HG03066 (cell line): ENCODE measurements at regions not wholly inside any gene's neighbourhood (a gene's known extent, or its start where the extent isn't known, plus 50 kb on each side); places are given as distances from the start of the nearest gene placed in this dataset.
"Not testable (repeated sequence)": the region's sequence is repeated elsewhere in the genome, so short reads cannot be mapped to it uniquely, and the experiment has no call there.

Experiments
- ATAC-seq: cut with Tn5 transposase; IDR thresholded peaks from one replicate; pipeline ENCODE4 v1.9.1; 2021; ENCODE audit warnings: low read depth; ENCODE audit not compliant: unreplicated experiment

DNA sequence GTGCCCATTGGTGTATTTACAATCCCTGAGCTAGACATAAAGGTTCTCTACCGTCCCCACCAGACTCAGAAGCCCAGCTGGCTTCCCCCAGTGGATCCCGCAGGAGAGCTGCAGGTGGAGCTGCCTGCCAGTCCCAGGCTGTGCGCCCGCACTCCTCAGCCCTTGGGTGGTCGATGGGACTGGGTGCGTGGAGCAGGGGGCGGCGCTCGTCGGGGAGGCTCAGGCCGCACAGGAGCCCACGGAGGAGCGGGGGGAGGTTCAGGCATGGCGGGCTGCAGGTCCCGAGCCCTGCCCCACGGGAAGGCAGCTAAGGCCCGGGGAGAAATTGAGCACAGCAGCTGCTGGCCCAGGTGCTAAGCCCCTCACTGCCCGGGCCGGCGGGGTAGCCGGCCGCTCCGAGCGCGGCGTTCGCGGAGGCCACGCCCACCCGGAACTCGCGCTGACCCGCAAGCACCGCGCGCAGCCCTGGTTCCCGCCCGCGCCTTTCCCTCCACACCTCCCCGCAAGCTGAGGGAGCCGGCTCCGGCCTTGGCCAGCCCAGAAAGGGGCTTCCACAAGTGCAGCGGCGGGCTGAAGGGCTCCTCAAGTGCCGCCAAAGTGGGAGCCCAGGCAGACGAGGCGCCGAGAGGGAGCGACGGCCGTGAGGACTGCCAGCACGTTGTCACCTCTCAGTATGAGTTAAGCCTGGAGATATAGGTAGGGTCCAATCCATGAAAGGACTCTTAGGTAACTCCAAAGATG, 136.7 kb downstream of the HAO1 start:
- ATAC-seq = not testable (repeated sequence)

- ATAC-seq = no peak
These were observed 133.4 kb downstream of the HAO1 start for GRCh38 chr20:7806831-7807230.

DNA sequence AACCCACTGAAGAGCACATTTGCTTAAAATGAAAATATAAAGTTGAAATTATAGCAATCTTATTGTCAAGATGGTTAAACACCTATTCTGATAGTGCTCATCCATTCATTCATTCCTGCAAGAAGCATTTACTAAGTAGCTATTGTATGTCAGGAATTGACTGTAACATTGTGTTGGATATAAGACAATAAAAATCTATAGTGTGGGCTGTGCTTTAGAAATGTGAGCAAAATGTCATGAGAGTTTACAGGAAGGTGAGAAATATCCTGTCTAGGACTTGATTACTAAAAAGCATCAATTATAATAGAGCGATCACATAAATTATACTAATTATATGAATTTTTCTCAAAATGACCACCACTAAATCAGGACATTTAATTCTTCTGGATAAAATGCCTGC, 123.0 kb downstream of the HAO1 start:
- no peak for ATAC-seq

- no peak for ATAC-seq
These were observed 121.8 kb downstream of the HAO1 start for GRCh38 chr20:7818477-7818876.

DNA sequence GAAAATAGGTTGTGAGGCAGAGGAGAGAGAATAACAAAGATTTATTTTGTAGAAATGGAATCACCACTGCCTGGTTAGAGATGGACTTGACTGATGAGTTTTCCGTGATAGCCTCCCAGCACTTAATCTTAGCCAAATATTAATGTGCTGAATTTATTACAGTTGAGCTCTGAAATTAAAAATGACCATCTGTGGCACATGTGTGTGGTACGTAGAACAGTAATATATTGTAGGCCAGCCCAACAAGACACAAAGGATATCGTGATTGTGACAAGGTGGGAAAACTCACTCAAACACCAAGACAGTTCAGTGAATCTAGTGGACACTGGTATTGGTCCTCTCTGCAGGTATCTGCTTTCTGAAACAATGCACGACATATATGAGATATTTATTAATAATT, 119.4 kb downstream of the HAO1 start:
- no peak for ATAC-seq

DNA sequence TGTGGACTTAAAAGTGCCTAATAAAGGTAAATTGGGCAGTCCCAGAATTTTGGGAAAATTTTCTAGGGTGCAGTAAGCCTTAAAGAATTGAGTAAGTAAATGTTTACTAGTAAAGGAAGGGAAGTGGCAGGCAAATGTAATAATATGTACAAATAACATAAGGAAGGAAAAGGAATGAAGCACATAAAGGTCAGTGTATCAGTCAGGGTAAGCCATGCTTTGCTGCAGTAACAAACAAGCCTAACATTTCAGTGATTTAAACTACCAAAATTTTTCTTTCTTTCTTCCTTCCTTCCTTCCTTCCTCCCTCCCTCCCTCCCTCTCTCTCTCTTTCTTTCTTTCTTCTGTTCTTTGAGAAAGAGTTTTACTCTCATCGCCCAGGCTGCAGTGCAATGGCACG, 117.5 kb downstream of the HAO1 start:
- no peak for ATAC-seq

DNA sequence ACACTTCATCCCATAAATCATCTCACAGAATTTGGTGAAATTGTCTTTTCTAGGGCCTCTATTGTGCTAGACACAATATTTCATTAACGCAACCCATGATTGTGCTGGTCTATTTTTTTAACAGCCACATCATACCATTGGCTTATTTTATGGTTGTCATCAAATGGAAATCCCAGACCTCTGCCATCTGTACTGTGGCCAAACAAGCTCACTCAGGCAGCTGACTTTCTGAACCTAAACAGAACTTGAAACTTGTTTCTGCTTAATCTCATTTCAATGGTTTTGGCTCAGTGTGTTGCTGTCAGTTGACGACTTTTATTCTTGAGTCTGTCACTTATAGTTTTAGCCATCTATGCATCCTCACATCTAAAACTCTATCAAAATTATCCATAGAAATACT, 111.8 kb downstream of the HAO1 start:
- ATAC-seq = no peak

DNA sequence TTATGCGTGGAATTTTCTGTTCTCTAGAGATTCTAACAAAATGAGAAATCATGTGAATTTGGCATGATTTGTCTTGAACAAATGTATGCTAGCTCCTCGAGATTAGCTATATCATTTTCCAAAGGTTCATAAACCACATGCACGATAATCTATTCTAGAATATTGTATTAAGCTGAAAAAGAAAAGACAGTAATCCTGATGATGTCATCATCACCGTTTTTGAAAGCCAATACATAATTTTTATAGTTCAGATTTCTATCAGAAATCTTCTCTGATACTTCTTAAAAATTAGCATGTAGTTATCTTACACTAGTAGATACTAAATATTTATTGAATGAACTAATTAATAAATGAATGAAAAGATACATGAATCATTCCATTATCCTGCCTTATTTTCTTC, 111.2 kb downstream of the HAO1 start:
- no peak for ATAC-seq

- no peak for ATAC-seq
These were observed 110.5 kb downstream of the HAO1 start for GRCh38 chr20:7829776-7830175.
